GM23338 (cell line): ENCODE measurements at regions not wholly inside any gene's neighbourhood (a gene's known extent, or its start where the extent isn't known, plus 50 kb on each side); places are given as distances from the start of the nearest gene placed in this dataset.

ENCODE experiments used
- ATAC-seq: fragments of 200-7000 bp; cut with Tn5 transposase; 3 replicates; pipeline ENCODE4 v1.9.1; 2020
- DNase-seq: peaks from one replicate; pipeline ENCODE4 v3.0.0-alpha.2; 2015; ENCODE audit warnings: low spot score
- H2AFZ ChIP-seq: fragments of 200-600 bp; sonication (generic); 2 replicates; pipeline ENCODE4 v1.8.0; 2016; ENCODE audit warnings: antibody characterized with exemption, mild to moderate bottlenecking, moderate library complexity
- H3F3A ChIP-seq: fragments of 200-600 bp; sonication (generic); replicated peaks from 2 replicates; pipeline ENCODE4 v1.8.0; 2017; ENCODE audit warnings: antibody characterized with exemption, mixed run types, low read depth
- H3K27ac ChIP-seq: fragments of 200-600 bp; sonication (generic); 2 replicates; pipeline ENCODE4 v1.6.1; 2016; ENCODE audit warnings: low read depth
- H3K27me3 ChIP-seq: fragments of 200-600 bp; sonication (generic); 2 replicates; pipeline ENCODE4 v1.8.0; 2016; ENCODE audit warnings: mild to moderate bottlenecking, mixed run types, moderate library complexity; ENCODE audit not compliant: insufficient read depth
- H3K36me3 ChIP-seq: fragments of 200-600 bp; sonication (generic); 2 replicates; pipeline ENCODE4 v1.8.0; 2016; ENCODE audit warnings: mild to moderate bottlenecking; ENCODE audit not compliant: insufficient read depth
- H3K4me1 ChIP-seq: fragments of 200-600 bp; sonication (generic); 2 replicates; pipeline ENCODE4 v1.8.0; 2016; ENCODE audit warnings: mild to moderate bottlenecking, moderate library complexity; ENCODE audit not compliant: insufficient read depth
- H3K4me2 ChIP-seq: fragments of 200-600 bp; sonication (generic); 2 replicates; pipeline ENCODE4 v1.7.1; 2017; ENCODE audit warnings: mixed run types
- H3K4me3 ChIP-seq: fragments of 200-600 bp; sonication (generic); 2 replicates; pipeline ENCODE4 v1.6.1; 2016; ENCODE audit warnings: mixed run types
- H3K79me2 ChIP-seq: fragments of 200-600 bp; sonication (generic); replicated peaks from 2 replicates; pipeline ENCODE4 v1.8.0; 2017; ENCODE audit warnings: mild to moderate bottlenecking; ENCODE audit not compliant: insufficient read depth
- H3K9me2 ChIP-seq: fragments of 200-600 bp; sonication (generic); 2 replicates; pipeline ENCODE4 v1.8.0; 2017; ENCODE audit not compliant: insufficient read depth
- H4K20me1 ChIP-seq: fragments of 200-600 bp; sonication (generic); replicated peaks from 2 replicates; pipeline ENCODE4 v1.8.0; 2017; ENCODE audit warnings: mild to moderate bottlenecking; ENCODE audit not compliant: insufficient read depth
- H3K27ac Mint-ChIP-seq: 2 replicates; pipeline ENCODE4 v1.8.0; 2020; ENCODE audit warnings: inconsistent platforms, mild to moderate bottlenecking, moderate library complexity, mixed read lengths
- H3K27me3 Mint-ChIP-seq: 3 replicates; pipeline ENCODE4 v1.8.0; 2022; ENCODE audit warnings: low read depth, mild to moderate bottlenecking, moderate library complexity, mixed read lengths, inconsistent platforms; ENCODE audit not compliant: insufficient read depth, poor library complexity
- H3K36me3 Mint-ChIP-seq: 3 replicates; pipeline ENCODE4 v1.8.0; 2021; ENCODE audit warnings: low read depth, mild to moderate bottlenecking, inconsistent platforms, moderate library complexity, mixed read lengths
- H3K4me1 Mint-ChIP-seq: 3 replicates; pipeline ENCODE4 v1.8.0; 2020; ENCODE audit warnings: mild to moderate bottlenecking, inconsistent platforms, mixed read lengths
- H3K4me3 Mint-ChIP-seq: 3 replicates; pipeline ENCODE4 v1.8.0; 2021; ENCODE audit warnings: moderate library complexity, mild to moderate bottlenecking, inconsistent platforms, mixed read lengths
- H3K9me3 Mint-ChIP-seq: 3 replicates; pipeline ENCODE4 v1.8.0; 2020; ENCODE audit warnings: moderate library complexity, mild to moderate bottlenecking, inconsistent platforms, mixed read lengths
- CTCF ChIP-seq, 2 experiments: fragments of 200-600 bp in 1 of 2; sonication (generic) in 1 of 2; conservative IDR thresholded peaks; 2 replicates each; pipeline versions ENCODE4 v1.5.1 to v1.6.1; 2016 to 2017; ENCODE audit warnings: antibody characterized with exemption in 2 of 2, low read depth in 2 of 2, mild to moderate bottlenecking in 2 of 2, moderate library complexity in 1 of 2
- ETS1 ChIP-seq: IDR thresholded peaks from 2 replicates; pipeline ENCODE4 v1.6.1; 2016; ENCODE audit warnings: antibody characterized with exemption
- EZH2phosphoT487 ChIP-seq: fragments of 200-600 bp; sonication (generic); IDR thresholded peaks from one replicate; pipeline ENCODE4 v1.8.1; 2018; ENCODE audit warnings: antibody characterized with exemption; ENCODE audit not compliant: unreplicated experiment
- POLR2AphosphoS5 ChIP-seq: IDR thresholded peaks from 2 replicates; pipeline ENCODE4 v1.6.1; 2016; ENCODE audit warnings: antibody characterized with exemption, low read depth
- REST ChIP-seq: IDR thresholded peaks from one replicate; pipeline ENCODE4 v1.6.1; 2018; ENCODE audit warnings: antibody characterized with exemption; ENCODE audit not compliant: unreplicated experiment
- STAT1 ChIP-seq: IDR thresholded peaks from one replicate; pipeline ENCODE4 v1.6.1; 2016; ENCODE audit warnings: antibody characterized with exemption; ENCODE audit not compliant: unreplicated experiment
- ZNF331 ChIP-seq: fragments of 250-450 bp; sonication (Bioruptor Pico); IDR thresholded peaks from 2 replicates; pipeline ENCODE4 v1.5.0; 2020; ENCODE audit warnings: low read depth, mild to moderate bottlenecking, moderate library complexity
- ZNF462 ChIP-seq: fragments of 250-450 bp; sonication (Bioruptor Pico); IDR thresholded peaks from 2 replicates; pipeline ENCODE4 v1.5.0; 2020; ENCODE audit warnings: mild to moderate bottlenecking, moderate library complexity

GRCh38 chr18:1648712-1649111, 744.0 kb downstream of the ADCYAP1 start (continued):
- TF ChIP-seq ZNF462 (CRISPR knock-in tag) (no peak), ZNF331 (CRISPR knock-in tag) (no peak), REST (no peak), EZH2phosphoT487 (no peak), STAT1 (no peak), POLR2AphosphoS5 (no peak)

GRCh38 chr18:1652018-1652417, 747.3 kb downstream of the ADCYAP1 start:
- no peak for ATAC-seq
- no peaks in the 10 kb centered on the region for H3K36me3 Mint-ChIP-seq
- peaks cover 2% of the 10 kb centered on the region for H3K27me3 Mint-ChIP-seq
- TF ChIP-seq ETS1 (no peak), REST (no peak), POLR2AphosphoS5 (no peak), STAT1 (no peak), CTCF (conservative IDR thresholded peaks at IDR 0.05; ENCODE audit: low read depth in 2 of 2) (no peak)

More at GRCh38 chr18:1652018-1652417, 747.3 kb downstream of the ADCYAP1 start:
- H3K9me2 ChIP-seq, result no peaks in the 10 kb centered on the region
- H3K4me2 ChIP-seq, result no peak overlapping the region
- H3K36me3 ChIP-seq, result no peaks in the 10 kb centered on the region
- Mint-ChIP-seq H3K4me1 (no peaks in the 10 kb centered on the region), H3K27ac (no peak overlapping the region), H3K9me3 (no peaks in the 10 kb centered on the region), H3K4me3 (no peak overlapping the region)
- no peak overlapping the region for H3K27ac ChIP-seq
- H3F3A ChIP-seq, result no peaks in the 10 kb centered on the region
- H3K79me2 ChIP-seq, result no peaks in the 10 kb centered on the region
- H2AFZ ChIP-seq, result no peak overlapping the region
- H3K27me3 ChIP-seq, result no peaks in the 10 kb centered on the region
- no peaks in the 10 kb centered on the region for H4K20me1 ChIP-seq
- H3K4me3 ChIP-seq, result no peak overlapping the region
- no peak for DNase-seq
- no peaks in the 10 kb centered on the region for H3K4me1 ChIP-seq
